OCI-LY1 (cell line): ENCODE measurements at regions not wholly inside any gene's neighbourhood (a gene's known extent, or its start where the extent isn't known, plus 50 kb on each side); places are given as distances from the start of the nearest gene placed in this dataset.

Experiments used
- H2AFZ ChIP-seq: fragments of 200-600 bp; sonication (generic), shearing (Covaris generic); 2 replicates; pipeline ENCODE4 v1.6.0; 2014; ENCODE audit warnings: antibody characterized with exemption, mild to moderate bottlenecking, low read length
- H3F3A ChIP-seq: fragments of 200-600 bp; sonication (generic), shearing (Covaris generic); 2 replicates; pipeline ENCODE4 v1.6.0; 2014; ENCODE audit warnings: mild to moderate bottlenecking, antibody characterized with exemption, low read length, moderate library complexity; ENCODE audit not compliant: insufficient read depth
- H3K27ac ChIP-seq: fragments of 200-600 bp; sonication (generic); 2 replicates; pipeline ENCODE4 v1.5.1; 2014; ENCODE audit warnings: low read length, mixed run types, mild to moderate bottlenecking, low read depth; ENCODE audit not compliant: poor library complexity, severe bottlenecking
- H3K27me3 ChIP-seq: fragments of 200-600 bp; sonication (generic); 2 replicates; pipeline ENCODE4 v1.6.0; 2014; ENCODE audit warnings: antibody characterized with exemption, mild to moderate bottlenecking, low read length, moderate library complexity; ENCODE audit not compliant: insufficient read depth
- H3K36me3 ChIP-seq: fragments of 200-600 bp; sonication (generic); 2 replicates; pipeline ENCODE4 v1.6.1; 2014; ENCODE audit warnings: mild to moderate bottlenecking, antibody characterized with exemption, low read length, moderate library complexity, mixed read lengths; ENCODE audit not compliant: insufficient read depth
- H3K4me1 ChIP-seq: fragments of 200-600 bp; sonication (generic); 2 replicates; pipeline ENCODE4 v1.5.1; 2014; ENCODE audit warnings: mild to moderate bottlenecking, low read length, moderate library complexity; ENCODE audit not compliant: insufficient read depth, severe bottlenecking
- H3K4me2 ChIP-seq: fragments of 200-600 bp; sonication (generic), shearing (Covaris generic); 2 replicates; pipeline ENCODE4 v1.6.1; 2014; ENCODE audit warnings: low read length
- H3K4me3 ChIP-seq: fragments of 200-600 bp; sonication (generic); 2 replicates; pipeline ENCODE4 v1.5.1; 2014; ENCODE audit warnings: low read length, low read depth, mild to moderate bottlenecking, mixed read lengths; ENCODE audit not compliant: poor library complexity, severe bottlenecking
- H3K79me2 ChIP-seq: fragments of 200-600 bp; shearing (Covaris generic); 2 replicates; pipeline ENCODE4 v1.6.1; 2016; ENCODE audit warnings: mixed run types, low read length, mixed read lengths; ENCODE audit not compliant: insufficient read depth
- H3K9ac ChIP-seq: fragments of 200-600 bp; sonication (generic), shearing (Covaris generic); 2 replicates; pipeline ENCODE4 v1.6.1; 2014; ENCODE audit warnings: mild to moderate bottlenecking, low read length, mixed read lengths
- H3K9me2 ChIP-seq: fragments of 200-600 bp; sonication (generic), shearing (Covaris generic); 2 replicates; pipeline ENCODE4 v1.6.1; 2014; ENCODE audit warnings: low read depth, mild to moderate bottlenecking, low read length, mixed read lengths
- H3K9me3 ChIP-seq: fragments of 200-600 bp; shearing (Covaris generic); 2 replicates; pipeline ENCODE4 v1.6.1; 2014; ENCODE audit warnings: low read length, mixed read lengths
- H4K20me1 ChIP-seq: fragments of 200-600 bp; sonication (generic), shearing (Covaris generic); 2 replicates; pipeline ENCODE4 v1.6.0; 2016; ENCODE audit warnings: mild to moderate bottlenecking, low read length; ENCODE audit not compliant: insufficient read depth
- CTCF ChIP-seq: fragments of 200-600 bp; sonication (generic), shearing (Covaris generic); IDR thresholded peaks from 2 replicates; pipeline ENCODE4 v1.5.1; 2017; ENCODE audit warnings: mild to moderate bottlenecking, antibody characterized with exemption, low read length, moderate library complexity, mixed read lengths
- EZH2 ChIP-seq: fragments of 200-600 bp; sonication (generic), shearing (Covaris generic); IDR thresholded peaks from 2 replicates; pipeline ENCODE4 v1.8.0; 2017; ENCODE audit warnings: borderline replicate concordance, mixed run types, mild to moderate bottlenecking, antibody characterized with exemption, low read length, moderate library complexity, mixed read lengths

GRCh38 chr6:43983632-43984031, 143.6 kb downstream of the MRPL14 start:
- H3F3A ChIP-seq, result no peaks in the 10 kb centered on the region
- no peak overlapping the region for H2AFZ ChIP-seq
- no peaks in the 10 kb centered on the region for H3K36me3 ChIP-seq
- no peaks in the 10 kb centered on the region for H3K27me3 ChIP-seq
- H3K4me1 ChIP-seq, result no peaks in the 10 kb centered on the region
- no peaks in the 10 kb centered on the region for H4K20me1 ChIP-seq
- no peak overlapping the region for H3K4me3 ChIP-seq
- no peak overlapping the region for H3K9ac ChIP-seq
- no peak overlapping the region for H3K27ac ChIP-seq
- no peaks in the 10 kb centered on the region for H3K9me3 ChIP-seq
- H3K4me2 ChIP-seq, result no peak overlapping the region
- TF ChIP-seq CTCF (no peak), EZH2 (no peak)
- no peaks in the 10 kb centered on the region for H3K9me2 ChIP-seq
- H3K79me2 ChIP-seq, result no peaks in the 10 kb centered on the region

- no peaks in the 10 kb centered on the region for H3K79me2 ChIP-seq
- H3K27ac ChIP-seq, result no peak overlapping the region
- TF ChIP-seq EZH2 (no peak), CTCF (no peak)
- no peaks in the 10 kb centered on the region for H3K9me3 ChIP-seq
- no peaks in the 10 kb centered on the region for H3K9me2 ChIP-seq
- no peaks in the 10 kb centered on the region for H3K36me3 ChIP-seq
- H3K27me3 ChIP-seq, result no peaks in the 10 kb centered on the region
- no peaks in the 10 kb centered on the region for H3K4me1 ChIP-seq
- no peaks in the 10 kb centered on the region for H3F3A ChIP-seq
- H3K4me2 ChIP-seq, result no peak overlapping the region
- H4K20me1 ChIP-seq, result no peaks in the 10 kb centered on the region
- H3K9ac ChIP-seq, result no peak overlapping the region
- no peak overlapping the region for H3K4me3 ChIP-seq
- no peak overlapping the region for H2AFZ ChIP-seq
Measured at GRCh38 chr6:43983191-43983590, 144.1 kb downstream of the MRPL14 start.

GRCh38 chr6:43982084-43982625, 145.1 kb downstream of the MRPL14 start:
- Histone ChIP-seq H3K9ac (no peak overlapping the region), H3K4me3 (no peak overlapping the region), H3K27ac (no peak overlapping the region), H3K4me2 (no peak overlapping the region), H3K9me2 (no peaks in the 10 kb centered on the region), H3K4me1 (no peaks in the 10 kb centered on the region), H4K20me1 (no peaks in the 10 kb centered on the region), H3K27me3 (no peaks in the 10 kb centered on the region), H3K79me2 (no peaks in the 10 kb centered on the region), H3K9me3 (no peaks in the 10 kb centered on the region), H3F3A (no peaks in the 10 kb centered on the region), H2AFZ (no peak overlapping the region), H3K36me3 (no peaks in the 10 kb centered on the region)
- TF ChIP-seq CTCF, result no peak
- TF ChIP-seq EZH2, result no peak
